ENCODE measurements at regions not wholly inside any gene's neighbourhood (a gene's known extent, or its start where the extent isn't known, plus 50 kb on each side); places are given as distances from the start of the nearest gene placed in this dataset.

DNA sequence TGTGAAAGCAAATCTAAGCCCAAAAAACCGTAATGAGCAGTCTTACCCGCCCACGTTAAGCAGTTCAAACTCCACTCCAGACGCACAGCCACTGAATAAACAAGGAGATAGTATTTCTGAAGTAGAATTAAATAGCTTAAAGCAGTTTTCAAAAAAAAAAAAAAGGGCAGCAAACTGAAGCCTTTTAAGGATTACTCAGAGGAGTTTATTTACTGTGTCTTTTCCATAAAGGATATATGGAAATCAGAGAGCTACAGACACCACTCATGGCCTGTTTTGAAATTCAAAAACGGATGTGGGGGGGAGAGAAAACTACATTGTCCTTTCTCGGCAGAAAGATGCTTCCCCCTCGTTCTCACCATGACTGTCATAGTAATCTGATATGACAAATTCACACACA, 83.7 kb upstream of the IRX1 start:
- no peak overlapping the region for H3K27ac ChIP-seq
- TF ChIP-seq, protein P1, sequence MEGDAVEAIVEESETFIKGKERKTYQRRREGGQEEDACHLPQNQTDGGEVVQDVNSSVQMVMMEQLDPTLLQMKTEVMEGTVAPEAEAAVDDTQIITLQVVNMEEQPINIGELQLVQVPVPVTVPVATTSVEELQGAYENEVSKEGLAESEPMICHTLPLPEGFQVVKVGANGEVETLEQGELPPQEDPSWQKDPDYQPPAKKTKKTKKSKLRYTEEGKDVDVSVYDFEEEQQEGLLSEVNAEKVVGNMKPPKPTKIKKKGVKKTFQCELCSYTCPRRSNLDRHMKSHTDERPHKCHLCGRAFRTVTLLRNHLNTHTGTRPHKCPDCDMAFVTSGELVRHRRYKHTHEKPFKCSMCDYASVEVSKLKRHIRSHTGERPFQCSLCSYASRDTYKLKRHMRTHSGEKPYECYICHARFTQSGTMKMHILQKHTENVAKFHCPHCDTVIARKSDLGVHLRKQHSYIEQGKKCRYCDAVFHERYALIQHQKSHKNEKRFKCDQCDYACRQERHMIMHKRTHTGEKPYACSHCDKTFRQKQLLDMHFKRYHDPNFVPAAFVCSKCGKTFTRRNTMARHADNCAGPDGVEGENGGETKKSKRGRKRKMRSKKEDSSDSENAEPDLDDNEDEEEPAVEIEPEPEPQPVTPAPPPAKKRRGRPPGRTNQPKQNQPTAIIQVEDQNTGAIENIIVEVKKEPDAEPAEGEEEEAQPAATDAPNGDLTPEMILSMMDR (IDR thresholded peaks at IDR 0.05): no peak
- no peak for TF ChIP-seq ZFX (IDR thresholded peaks at IDR 0.05; ENCODE audit: borderline replicate concordance)

DNA sequence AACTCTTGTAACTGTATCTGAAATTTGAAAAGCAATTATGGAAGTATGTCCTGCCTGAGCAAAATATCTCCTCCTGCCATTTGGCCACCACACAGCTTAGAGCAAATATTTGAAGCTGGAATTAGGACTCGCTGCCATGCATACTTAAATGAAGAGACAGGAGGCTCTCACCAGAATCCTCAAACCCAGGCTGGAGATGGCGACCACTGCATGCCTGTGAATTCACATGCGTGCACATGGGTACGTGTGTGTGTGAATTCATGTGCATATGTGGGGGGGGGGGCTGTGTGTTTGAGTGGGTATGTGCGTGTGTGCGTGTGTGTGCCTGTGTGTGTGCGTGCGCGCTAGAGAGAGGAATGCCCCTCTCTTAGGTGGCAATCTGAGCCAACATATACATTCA, 84.1 kb upstream of the IRX1 start:
- H3K27ac ChIP-seq: no peak overlapping the region
- TF ChIP-seq, protein P1 (IDR thresholded peaks at IDR 0.05): no peak
- no peak for TF ChIP-seq ZFX (IDR thresholded peaks at IDR 0.05; ENCODE audit: borderline replicate concordance)

DNA sequence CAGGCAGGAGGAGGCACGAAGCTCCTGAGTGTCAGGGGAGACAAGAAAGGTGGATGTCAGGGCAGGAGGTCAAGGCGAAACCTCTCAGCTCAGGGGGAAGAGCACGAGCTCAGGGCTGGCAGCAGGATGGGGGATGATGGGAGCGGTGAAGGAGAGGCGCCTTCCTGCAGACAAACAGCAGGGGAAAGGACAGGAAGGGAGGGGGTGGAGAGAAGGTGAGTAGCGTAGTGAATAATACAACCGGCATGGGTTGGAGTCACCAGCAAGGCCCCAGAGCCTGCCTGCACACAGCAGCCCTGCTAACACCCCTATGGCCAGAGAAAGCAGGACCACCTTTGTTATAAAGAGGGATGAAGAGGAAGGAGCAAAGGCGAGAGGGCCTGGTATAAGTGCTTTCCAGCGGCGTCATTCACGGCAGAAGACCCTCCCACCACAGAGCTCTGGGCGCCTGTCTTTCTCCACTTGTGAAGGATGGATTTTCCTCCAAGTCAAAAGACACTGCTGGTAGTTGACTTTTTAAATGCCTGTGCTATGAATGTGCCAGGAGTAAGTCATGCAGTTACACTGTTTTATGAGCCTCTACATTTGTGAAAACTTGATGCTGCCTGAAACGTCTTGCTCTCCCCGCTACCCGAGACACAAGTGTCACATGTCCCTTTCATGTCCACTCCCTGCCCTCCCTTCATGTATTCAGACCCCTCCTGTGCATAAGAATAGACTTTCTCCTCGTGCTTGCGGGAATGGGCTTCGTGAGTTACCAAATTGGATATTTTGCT, 84.8 kb upstream of the IRX1 start:
- H3K27ac ChIP-seq: no peak overlapping the region
- TF ChIP-seq, protein P1 (IDR thresholded peaks at IDR 0.05): no peak
- TF ChIP-seq ZFX (IDR thresholded peaks at IDR 0.05; ENCODE audit: borderline replicate concordance): no peak

DNA sequence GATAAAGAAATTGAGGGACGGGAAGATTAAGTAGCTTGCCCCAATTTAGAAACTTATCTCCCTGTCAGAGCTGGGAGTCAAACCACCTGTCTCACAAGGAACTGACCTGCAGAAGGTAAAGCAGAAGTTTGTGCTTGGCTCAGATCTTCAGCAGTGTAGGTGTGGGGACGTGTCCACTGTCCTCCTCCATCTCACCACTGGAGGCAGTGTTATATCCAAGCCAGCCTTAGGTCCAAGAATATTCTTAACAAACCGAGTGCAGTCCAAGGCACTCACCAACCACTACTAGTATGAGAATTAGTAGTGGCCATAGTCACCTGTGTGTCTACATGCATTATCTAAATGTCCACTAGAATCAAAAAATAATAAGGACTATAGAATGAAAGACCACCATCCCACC, 86.3 kb upstream of the IRX1 start:
- TF ChIP-seq ZFX (IDR thresholded peaks at IDR 0.05; ENCODE audit: borderline replicate concordance): no peak
- TF ChIP-seq, protein P1 (IDR thresholded peaks at IDR 0.05): peak; percentile 66
- no peak overlapping the region for H3K27ac ChIP-seq

DNA sequence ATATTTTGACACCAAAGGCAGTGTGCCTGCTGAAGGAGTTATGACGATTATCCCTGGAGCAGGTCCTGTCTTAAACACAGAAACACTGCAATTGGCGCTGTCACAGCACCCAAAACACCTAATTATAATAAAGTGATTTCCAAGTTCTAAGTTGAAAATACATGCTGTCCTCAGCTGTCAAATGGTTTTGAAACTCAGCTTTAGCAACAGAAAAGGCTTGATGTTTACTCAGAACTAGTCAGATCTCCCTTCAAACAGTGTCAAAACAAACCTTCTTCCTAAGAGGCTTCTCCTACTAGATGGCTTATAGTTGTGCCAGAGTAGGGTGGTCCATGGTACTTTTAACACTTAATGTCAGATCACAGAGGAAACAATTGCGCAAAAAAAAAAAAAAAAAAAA, 87.2 kb upstream of the IRX1 start:
- TF ChIP-seq, protein P1 (IDR thresholded peaks at IDR 0.05): no peak
- TF ChIP-seq ZFX (IDR thresholded peaks at IDR 0.05; ENCODE audit: borderline replicate concordance): no peak

DNA sequence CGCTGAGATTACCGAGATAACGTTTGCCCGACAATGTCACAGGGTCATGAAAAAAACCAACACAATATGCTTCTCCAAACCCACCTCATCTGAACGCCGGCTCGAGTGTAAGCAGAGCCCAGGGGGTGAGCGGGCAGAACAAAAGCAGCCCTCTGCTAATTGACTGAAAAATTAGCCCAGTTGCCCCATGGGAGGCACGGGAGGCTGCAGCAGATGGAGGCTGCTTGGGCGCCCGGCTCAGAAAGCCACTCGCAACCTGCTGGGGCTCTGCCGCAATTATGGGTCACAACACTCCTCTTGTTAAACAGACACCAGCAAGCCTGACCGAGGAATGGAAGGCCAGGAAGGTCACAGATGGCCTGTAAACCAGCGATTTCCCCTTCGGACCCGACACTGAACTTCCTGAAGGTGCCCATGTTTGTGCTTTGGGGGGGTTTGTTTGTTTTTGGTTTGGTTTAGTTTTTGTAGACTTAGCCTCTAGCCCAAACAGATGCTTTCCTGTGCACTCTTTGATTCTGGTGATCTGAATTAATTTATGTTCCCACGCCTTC, 104.6 kb upstream of the IRX1 start:
- H3K27ac ChIP-seq: no peak overlapping the region
- no peak for TF ChIP-seq ZFX (IDR thresholded peaks at IDR 0.05; ENCODE audit: borderline replicate concordance)
- TF ChIP-seq, protein P1 (IDR thresholded peaks at IDR 0.05): no peak

More for the DNA sequence above, 87.2 kb upstream of the IRX1 start:
- no peak overlapping the region for H3K27ac ChIP-seq

DNA sequence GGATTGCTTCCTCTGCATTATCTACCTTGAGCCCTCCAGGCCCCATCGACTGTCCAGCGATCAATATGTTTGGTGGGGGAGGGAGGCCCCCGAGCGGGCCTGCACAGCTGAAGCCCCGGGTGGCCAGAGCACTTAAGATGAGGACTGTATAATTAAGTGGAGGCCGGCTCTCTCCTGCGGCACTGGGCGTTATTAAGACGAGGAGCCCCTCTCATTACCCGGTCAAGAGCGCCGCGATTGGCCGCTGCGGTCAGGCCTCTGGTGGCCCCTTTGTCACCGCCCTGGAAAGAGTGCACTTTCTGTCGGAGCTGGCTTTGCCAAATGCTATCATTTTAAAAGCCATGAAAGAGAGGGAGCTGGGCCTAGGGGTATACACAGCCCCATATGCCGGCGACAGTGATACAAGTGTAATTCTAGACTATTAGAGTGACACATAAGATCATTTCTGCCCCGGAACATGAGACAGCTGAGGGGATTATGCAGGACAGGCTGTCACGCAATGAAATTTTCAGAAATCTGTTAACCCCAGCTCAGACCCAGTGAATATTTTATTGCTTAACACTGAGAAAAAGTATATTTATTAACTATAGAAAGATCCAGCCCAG, 106.3 kb upstream of the IRX1 start:
- TF ChIP-seq ZFX (IDR thresholded peaks at IDR 0.05; ENCODE audit: borderline replicate concordance): no peak
- TF ChIP-seq, protein P1 (IDR thresholded peaks at IDR 0.05): no peak
- H3K27ac ChIP-seq: no peak overlapping the region
